ENCODE measurements at regions not wholly inside any gene's neighbourhood (a gene's known extent, or its start where the extent isn't known, plus 50 kb on each side); places are given as distances from the start of the nearest gene placed in this dataset.
"Not testable (repeated sequence)": the region's sequence is repeated elsewhere in the genome, so short reads cannot be mapped to it uniquely, and the experiment has no call there.

- in situ Hi-C loops (cut with MboI; ENCODE audit: low sequenced_read_pairs); H2AK9ac ChIP-seq (replicated peaks; ENCODE audit: low read depth, low read length, poor library complexity); H2BK15ac ChIP-seq (ENCODE audit: low read depth, low read length); H3K9me1 ChIP-seq (ENCODE audit: insufficient read depth, low read length); DNase-seq; H4K5ac ChIP-seq (ENCODE audit: low read depth, low read length); H4K20me1 ChIP-seq (ENCODE audit: insufficient read depth, low read length); H3K18ac ChIP-seq (ENCODE audit: low read depth, low read length); H3K4me3 ChIP-seq (ENCODE audit: insufficient read depth, low read depth, low read length); H3K14ac ChIP-seq (replicated peaks; ENCODE audit: low read depth, low read length); dilution Hi-C loops (cut with HindIII; ENCODE audit: low sequenced_read_pairs, unreplicated experiment); H3K9me3 ChIP-seq (ENCODE audit: control insufficient read depth, insufficient read depth, low read length); H2BK120ac ChIP-seq (ENCODE audit: low read depth, low read length); H3K56ac ChIP-seq (ENCODE audit: extremely low read depth, insufficient read depth, low read length); H4K8ac ChIP-seq (ENCODE audit: low read depth in 2 of 2, low read length in 2 of 2); H3K4ac ChIP-seq (ENCODE audit: low read depth, low read length); CTCF ChIA-PET; H3K9ac ChIP-seq (ENCODE audit: low read depth, low read length); H3K36me3 ChIP-seq (ENCODE audit: control insufficient read depth, insufficient read depth, low read length); H3K4me2 ChIP-seq (ENCODE audit: low read depth, low read length); H3K27me3 ChIP-seq (ENCODE audit: control insufficient read depth, insufficient read depth, low read length); H3K27ac ChIP-seq (ENCODE audit: insufficient read depth, low read length); H2AK5ac ChIP-seq (ENCODE audit: low read depth, low read length); BruUV-seq (replicated peaks); H2BK5ac ChIP-seq (ENCODE audit: low read depth, low read length, poor library complexity, severe bottlenecking); POLR2A ChIA-PET (ENCODE audit: unreplicated experiment); H4K91ac ChIP-seq (ENCODE audit: insufficient read depth, low read depth, low read length); H2AFZ ChIP-seq (replicated peaks; ENCODE audit: low read length, poor library complexity); ATAC-seq (ENCODE audit: low read depth); intact Hi-C loops (cut with micrococcal nuclease); H3K79me1 ChIP-seq (ENCODE audit: low read depth in 1 of 2, low read length in 2 of 2); H3K23ac ChIP-seq (ENCODE audit: low read depth, low read length); H3K4me1 ChIP-seq (ENCODE audit: control insufficient read depth, insufficient read depth, low read length); H2BK20ac ChIP-seq (ENCODE audit: low read depth, low read length): not testable (repeated sequence)
- whole genome bisulfite sequencing, 2 experiments (ENCODE audit: extremely low coverage in 2 of 2, insufficient read length in 1 of 2): no CpG with 5 or more reads among the region's 53 CpGs
Observed at GRCh38 chr16:29060022-29060810, 75.4 kb downstream of the LAT start.

GRCh38 chr16:29059575-29059974 lies 74.7 kb downstream of the LAT start:
- H3K14ac ChIP-seq (replicated peaks; ENCODE audit: low read depth, low read length); ATAC-seq (ENCODE audit: low read depth); POLR2A ChIA-PET (ENCODE audit: unreplicated experiment): not testable (repeated sequence)

More at GRCh38 chr16:29059575-29059974, 74.7 kb downstream of the LAT start:
- H3K79me1 ChIP-seq (ENCODE audit: low read depth in 1 of 2, low read length in 2 of 2); H3K27me3 ChIP-seq (ENCODE audit: control insufficient read depth, insufficient read depth, low read length); H3K9me1 ChIP-seq (ENCODE audit: insufficient read depth, low read length); H3K9ac ChIP-seq (ENCODE audit: low read depth, low read length); H2AFZ ChIP-seq (replicated peaks; ENCODE audit: low read length, poor library complexity); H3K23ac ChIP-seq (ENCODE audit: low read depth, low read length); H4K5ac ChIP-seq (ENCODE audit: low read depth, low read length); H3K4me1 ChIP-seq (ENCODE audit: control insufficient read depth, insufficient read depth, low read length); in situ Hi-C loops (cut with MboI; ENCODE audit: low sequenced_read_pairs); H3K4ac ChIP-seq (ENCODE audit: low read depth, low read length); H2BK120ac ChIP-seq (ENCODE audit: low read depth, low read length); H3K4me3 ChIP-seq (ENCODE audit: insufficient read depth, low read depth, low read length); H3K18ac ChIP-seq (ENCODE audit: low read depth, low read length); H3K9me3 ChIP-seq (ENCODE audit: control insufficient read depth, insufficient read depth, low read length); dilution Hi-C loops (cut with HindIII; ENCODE audit: low sequenced_read_pairs, unreplicated experiment); H3K27ac ChIP-seq (ENCODE audit: insufficient read depth, low read length); H4K20me1 ChIP-seq (ENCODE audit: insufficient read depth, low read length); H2AK5ac ChIP-seq (ENCODE audit: low read depth, low read length); H3K36me3 ChIP-seq (ENCODE audit: control insufficient read depth, insufficient read depth, low read length); intact Hi-C loops (cut with micrococcal nuclease); H2BK20ac ChIP-seq (ENCODE audit: low read depth, low read length); H3K56ac ChIP-seq (ENCODE audit: extremely low read depth, insufficient read depth, low read length); H4K8ac ChIP-seq (ENCODE audit: low read depth in 2 of 2, low read length in 2 of 2); DNase-seq; H2BK5ac ChIP-seq (ENCODE audit: low read depth, low read length, poor library complexity, severe bottlenecking); H4K91ac ChIP-seq (ENCODE audit: insufficient read depth, low read depth, low read length); H3K4me2 ChIP-seq (ENCODE audit: low read depth, low read length); H2AK9ac ChIP-seq (replicated peaks; ENCODE audit: low read depth, low read length, poor library complexity); CTCF ChIA-PET; H2BK15ac ChIP-seq (ENCODE audit: low read depth, low read length); BruUV-seq (replicated peaks): not testable (repeated sequence)
- WGBS, 2 experiments (ENCODE audit: extremely low coverage in 2 of 2, insufficient read length in 1 of 2): no CpG with 5 or more reads among the region's 5 CpGs

Data from IMR-90 (cell line).